ENCODE measurements at regions not wholly inside any gene's neighbourhood (a gene's known extent, or its start where the extent isn't known, plus 50 kb on each side); places are given as distances from the start of the nearest gene placed in this dataset.
"Not testable (repeated sequence)": the region's sequence is repeated elsewhere in the genome, so short reads cannot be mapped to it uniquely, and the experiment has no call there.

DNA sequence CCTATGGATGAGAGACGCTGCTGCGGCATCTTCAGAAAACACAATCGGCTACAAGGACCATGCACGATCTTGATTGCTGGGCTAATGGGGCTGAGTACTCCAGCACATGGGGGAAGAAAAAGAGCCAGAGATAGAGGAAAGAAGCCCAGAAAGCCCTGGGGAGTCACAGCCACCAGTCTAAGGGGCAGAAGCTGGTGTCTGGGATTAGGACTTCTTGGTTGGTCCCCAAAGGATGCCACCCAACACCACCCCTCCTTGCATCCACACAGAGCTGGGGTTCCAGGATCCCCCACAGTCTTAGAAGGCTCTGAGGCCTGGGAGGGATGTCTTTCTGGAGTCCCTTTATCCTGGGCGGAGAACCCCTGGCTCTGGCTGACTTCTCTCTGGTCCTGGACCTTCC, 98.4 kb upstream of the TARDBP start:
- no peak for DNase-seq

DNA sequence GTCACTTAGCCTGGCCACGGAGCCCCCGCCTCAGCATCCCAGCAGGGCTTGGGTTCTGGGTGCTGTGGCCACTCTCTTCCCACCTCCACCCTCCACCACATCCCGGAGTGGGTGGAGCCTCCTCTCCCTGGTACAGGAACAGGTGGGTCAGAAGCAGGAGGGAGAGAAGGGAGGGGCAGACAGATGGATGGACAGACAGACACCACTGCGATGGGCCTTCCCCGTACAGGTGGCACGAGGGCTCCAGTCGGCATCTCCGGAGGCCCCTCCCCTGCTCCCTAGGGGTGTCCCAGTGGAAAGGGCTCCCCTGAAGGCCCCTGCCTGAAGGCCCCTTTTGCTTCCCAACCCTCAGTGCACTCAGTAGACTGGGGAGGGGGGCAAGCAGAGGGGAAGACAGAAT, 96.9 kb upstream of the TARDBP start:
- no peak for DNase-seq

DNA sequence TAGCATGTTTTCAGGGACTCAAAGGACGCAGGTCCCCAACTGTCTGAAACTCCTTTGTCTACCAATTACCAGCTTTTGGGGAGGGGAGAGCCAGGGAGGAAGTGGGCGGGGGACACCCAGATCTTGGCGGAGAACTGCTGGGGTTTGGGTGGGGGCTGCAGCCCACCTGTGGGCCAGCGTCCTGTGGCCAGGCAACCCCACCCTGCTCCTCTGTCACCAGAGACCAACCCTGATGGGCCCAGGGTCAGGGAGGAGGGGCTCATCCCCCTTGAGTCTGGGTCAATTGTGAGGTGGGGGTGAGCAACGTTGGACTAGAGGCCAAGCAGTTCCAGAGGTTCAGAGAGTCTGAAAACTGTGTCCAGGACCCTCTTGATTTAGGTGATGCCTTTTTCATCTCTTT, 96.1 kb upstream of the TARDBP start:
- no peak for DNase-seq

DNA sequence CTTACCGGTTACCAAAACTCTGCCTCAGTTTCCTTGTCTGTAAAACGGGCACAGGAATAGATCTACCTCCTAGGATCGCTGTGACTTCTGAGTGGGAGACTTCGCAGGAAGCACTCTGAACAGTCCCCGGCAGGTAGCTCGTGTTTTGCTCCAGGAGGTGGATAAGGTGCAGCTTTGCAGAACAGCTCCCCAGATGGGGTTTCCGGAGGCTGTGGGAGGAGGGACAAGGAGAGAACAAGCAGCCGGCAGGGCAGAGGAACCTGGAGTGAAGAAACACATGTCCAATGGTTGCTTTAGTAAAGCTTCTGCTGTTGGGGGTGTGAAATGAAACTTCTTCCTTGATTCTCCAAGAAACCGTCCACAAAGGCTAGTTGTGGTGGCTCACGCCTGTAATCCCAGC, 95.5 kb upstream of the TARDBP start:
- no peak for DNase-seq

DNA sequence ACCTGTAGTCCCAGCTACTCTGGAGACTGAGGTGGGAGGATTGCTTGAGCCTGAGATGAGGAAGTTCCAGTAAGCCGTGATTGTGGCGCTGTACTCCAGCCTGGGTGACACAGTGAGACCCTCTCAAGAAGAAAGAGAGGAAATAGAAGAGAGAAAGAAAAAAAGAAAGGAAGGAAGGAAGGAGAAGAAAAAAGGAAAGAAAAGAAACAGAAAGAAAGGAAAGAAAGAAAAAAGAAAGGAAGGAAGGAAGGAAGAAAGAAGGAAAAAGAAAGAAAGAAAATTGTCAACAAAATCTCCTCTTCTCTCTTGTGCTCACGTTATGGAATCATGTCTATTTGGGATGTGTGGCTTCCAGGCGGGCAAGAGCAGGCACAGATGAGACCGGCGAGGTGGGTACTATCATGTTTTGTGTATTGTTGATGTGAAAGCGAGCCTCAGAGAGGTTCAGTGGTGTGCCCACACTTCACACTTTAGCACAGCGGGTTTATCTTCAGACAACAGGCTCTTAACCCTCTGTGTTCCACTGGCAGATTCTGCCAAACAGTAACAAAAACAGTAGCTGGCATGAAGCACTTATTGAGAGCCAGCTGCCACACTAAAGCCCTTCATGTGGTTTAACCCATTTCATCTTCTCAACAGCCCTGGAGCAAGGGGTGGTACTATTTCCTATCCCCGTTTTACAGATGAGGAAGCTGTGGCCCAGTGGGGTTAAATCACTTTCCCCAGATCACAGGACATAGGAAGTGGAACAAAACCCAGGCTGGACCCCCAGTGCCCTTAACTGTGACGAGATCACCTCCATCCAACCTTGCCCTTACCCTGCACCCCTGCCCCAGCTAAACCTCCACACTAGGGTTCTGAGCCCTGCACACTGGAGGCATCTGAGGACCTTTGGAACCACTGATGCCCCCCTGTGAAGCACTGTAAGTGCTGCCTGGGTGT, 94.7 kb upstream of the TARDBP start:
- DNase-seq: peak; percentile 32

DNA sequence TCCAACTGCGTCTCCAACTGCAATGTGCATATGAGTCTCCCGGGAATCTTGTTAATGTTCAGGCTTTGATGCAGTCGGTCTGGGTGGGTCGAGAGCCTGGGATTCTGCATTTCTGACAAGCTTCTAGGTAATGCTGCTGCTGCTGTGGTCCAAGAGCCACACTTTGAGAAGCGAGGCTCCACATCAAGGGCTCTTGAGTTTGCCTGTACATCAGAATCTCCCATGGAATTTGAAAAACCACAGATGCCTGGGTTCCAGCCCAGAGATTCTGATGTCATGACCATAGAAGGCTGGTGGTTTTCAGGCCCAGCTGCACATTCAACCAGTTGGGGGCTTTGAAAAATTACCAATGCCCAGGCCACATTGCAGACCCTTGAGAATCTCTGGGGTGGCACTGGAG, 93.9 kb upstream of the TARDBP start:
- no peak for DNase-seq

GRCh38 chr1:10920063-10920626, 92.3 kb upstream of the TARDBP start:
- DNase-seq: no peak

- DNase-seq: not testable (repeated sequence)
Measured at GRCh38 chr1:10922315-10923060, 90.0 kb upstream of the TARDBP start.

DNA sequence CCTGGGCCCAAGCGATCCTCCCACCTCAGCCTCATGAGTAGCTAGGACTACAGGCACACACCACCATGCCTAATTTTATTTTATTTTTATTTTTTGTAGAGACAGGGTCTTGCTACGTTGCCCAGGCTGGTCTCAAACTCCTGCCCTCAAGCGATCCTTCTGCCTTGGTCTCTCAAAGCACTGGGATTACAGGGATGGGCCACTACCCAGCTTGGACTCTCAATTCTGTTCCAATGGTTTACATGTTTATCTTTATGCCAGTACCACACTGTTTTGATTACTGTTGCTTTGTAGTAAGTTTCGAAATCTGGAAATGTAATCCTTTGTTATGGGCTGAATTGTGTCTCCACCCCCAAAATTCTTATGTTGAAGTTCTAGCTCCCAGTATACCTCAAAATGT, 88.4 kb upstream of the TARDBP start:
- DNase-seq: no peak

- DNase-seq: no peak
Measured at GRCh38 chr1:10928654-10929053, 83.8 kb upstream of the TARDBP start.

DNA sequence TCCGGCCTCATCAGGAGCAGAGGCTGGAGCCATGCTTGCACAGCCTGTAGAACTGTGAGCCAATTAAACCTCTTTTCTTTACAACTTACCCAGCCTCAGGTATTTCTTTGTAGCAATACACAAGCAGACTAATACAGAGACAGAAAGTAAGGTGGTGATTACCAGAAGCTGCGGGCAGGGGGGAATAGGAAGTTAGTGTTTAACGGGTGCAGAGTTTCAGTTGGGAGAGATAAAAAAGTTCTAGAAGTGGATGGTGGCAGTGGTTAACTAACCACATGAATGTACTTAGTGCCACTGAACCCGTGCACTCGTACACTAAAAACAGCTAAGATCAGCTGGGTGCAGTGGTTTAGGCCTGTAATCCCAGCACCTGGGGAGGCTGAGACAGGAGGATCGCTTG, 80.4 kb upstream of the TARDBP start:
- peak; percentile 21 for DNase-seq

DNA sequence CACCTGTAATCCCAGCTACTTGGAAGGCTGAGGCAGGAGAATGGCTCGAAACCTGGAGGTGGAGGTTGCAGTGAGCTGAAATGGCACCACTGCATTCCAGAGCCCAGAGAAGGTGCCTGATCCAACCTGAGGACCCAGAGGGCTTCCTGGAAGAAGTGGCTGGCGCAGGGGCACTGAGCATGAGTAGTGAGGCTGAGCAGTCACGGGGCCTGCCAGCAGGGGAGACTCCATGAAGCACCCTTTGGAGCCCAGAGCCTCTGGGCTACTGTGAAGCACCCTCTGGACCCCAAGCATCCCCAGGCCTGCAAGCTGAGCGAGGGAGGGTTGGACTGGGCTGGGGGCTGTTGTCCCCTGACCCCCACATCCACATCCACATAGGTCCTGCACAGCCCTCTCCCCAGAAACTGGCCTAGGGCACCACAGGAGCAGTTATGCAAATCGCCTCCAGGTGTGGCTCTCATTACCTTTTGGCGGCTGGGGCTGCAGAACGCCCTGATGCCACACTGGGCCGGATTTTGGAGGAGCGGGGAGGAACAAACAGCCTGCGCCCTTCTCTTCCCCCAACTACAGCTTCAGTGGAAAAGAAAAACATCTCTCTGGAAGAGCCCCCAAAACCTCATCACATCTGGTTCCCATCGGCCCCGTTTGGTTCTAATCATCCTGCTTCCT, 78.2 kb upstream of the TARDBP start:
- DNase-seq: no peak

DNA sequence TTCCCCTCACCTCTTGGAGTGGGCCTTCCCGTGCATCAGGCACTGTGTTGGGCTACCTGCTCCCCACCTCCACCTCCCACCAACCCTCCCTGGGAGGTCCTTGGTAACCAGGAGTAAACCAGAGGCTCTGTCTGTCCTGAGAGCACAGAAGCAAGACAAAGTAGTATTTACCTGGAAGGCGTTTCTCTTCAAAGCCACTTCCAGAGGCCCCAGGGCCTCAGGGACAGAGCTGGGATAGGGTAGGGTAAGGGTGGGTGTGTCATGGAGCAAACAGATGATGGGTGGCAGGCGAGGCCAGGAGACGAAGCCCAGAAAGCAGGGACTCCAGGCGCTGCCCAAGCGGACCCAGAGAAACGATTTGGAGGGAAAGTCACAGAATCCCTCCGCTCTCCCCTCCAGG, 77.2 kb upstream of the TARDBP start:
- DNase-seq: no peak

- DNase-seq: no peak
Measured at GRCh38 chr1:10935724-10936123, 76.7 kb upstream of the TARDBP start.

DNA sequence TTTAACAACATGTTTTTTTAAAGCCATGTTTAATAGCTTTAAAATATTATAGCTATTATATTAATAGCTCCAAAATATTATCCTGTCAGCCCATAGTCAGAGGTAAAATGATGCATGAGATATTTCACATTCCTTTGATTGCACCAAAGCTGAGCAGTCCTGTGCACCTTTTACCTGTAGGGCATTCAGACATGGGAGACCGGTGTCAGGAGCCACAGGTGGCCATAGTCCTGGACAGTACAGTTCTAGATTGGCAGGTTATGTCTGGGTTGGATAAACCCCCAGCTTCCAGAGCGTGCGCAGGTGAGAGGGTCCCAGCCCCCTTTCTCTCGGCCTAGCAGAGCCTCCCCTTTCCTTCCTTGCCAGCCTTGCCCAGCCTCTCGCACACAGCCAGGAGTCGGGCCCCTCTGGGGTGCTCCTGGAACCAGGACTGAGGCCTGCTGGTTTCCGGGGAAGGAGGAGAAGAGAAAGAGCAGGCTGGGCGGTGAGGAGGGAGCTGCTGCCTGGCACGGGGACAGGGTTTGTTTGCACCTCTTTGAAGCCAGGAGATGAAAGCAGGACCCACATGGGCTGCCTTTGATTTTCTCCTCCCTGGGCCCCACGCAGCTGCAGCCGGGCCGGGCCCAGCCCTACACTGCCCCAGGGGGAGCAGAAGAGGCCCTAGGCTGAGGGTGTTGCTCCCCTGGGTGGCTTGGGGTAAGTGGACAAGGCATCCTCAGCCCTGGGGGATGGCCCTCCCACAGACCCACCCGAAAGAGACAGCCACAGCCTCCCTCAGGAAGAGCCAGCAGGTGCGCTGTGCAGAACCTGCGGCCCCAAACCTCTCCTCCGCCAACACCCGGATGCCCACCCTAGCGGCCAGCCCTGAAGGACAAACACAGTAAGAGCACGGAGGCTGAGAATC, 75.2 kb upstream of the TARDBP start:
- DNase-seq: no peak

DNA sequence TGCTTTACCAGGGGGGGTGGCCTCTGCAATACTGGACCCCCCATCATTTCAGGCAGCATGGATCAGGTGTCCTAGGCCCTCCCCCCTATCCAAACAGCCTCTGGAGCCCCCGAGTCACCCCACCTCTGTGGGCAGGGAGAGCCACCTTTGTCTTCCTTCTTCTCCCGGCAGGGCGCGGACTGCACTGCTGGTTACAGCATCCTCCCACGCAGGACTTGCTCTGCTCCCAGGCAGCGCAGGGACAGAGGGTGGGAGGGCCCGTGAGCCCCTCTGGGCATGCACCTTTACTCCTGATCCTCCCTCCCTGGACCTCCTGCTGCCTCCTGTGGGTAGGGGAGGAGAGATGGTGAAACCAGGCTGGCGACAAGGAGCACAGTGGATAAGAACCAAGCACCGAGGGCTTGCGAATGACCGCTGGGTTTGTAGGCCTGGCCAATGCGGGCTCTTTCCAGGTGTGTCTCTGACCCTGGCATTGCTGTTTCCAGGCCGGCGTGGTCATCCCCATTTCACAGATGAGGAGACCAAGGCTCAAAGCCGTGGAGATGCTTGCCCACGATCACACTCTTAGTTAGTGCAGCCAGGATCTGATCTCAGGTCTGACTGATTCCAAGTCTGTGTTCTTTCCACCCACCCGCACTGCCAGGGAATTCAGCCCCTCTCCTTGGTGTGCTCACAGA, 73.6 kb upstream of the TARDBP start:
- no peak for DNase-seq

GRCh38 chr1:10939654-10940450, 72.6 kb upstream of the TARDBP start:
- peak; percentile 32 for DNase-seq

DNA sequence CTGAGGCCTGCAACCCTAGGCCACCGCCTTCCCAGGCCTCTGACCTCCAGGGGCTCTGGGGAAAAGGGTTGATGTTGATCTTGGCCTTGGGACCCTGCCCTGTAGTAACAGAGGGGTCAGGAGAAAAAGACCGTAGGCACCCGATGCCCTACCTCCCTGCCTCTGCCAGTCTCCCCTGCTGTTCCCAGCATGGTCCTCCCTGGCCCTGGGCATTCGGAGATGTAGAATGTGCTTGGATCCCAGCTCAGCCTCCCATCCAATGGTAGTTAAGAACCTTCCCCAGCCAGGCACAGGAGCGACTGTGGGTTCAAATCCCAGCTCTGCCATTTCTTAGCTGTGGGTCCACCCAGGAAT, 72.0 kb upstream of the TARDBP start:
- no peak for DNase-seq

GRCh38 chr1:10940838-10941237, 71.6 kb upstream of the TARDBP start:
- no peak for DNase-seq

DNA sequence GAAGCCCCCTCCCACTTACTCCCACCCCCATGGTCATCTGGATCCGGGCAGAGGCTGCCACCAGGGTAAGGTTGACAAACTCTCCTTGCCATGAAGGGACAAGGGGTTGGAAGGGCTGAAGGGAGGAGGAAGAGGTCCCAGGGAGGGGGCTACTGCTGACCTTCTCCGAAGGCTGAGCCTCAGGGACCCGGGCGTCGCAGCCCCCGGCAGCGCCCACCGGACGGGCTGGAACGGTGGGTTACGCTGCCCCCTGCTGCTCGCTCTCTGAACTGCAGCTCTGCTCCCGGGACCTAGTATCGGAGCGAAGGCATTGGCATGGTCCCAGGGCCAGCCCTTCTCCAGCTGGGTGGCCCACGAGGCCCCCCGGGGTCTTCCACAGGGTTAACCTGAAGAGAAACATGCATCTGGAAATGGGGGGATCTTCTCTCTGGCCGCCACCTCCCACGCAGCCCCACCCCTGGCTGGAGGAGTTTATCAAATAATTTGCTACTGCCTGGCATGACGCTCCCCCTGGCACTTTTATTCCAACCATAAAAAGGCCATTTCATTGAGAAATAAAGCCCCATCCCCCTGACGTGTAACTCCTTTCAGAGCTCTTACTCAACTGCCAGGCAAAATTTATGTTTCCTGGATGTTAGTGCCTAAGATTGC, 70.4 kb upstream of the TARDBP start:
- DNase-seq: peak; percentile 64
